GM12872 (cell line): ENCODE measurements at regions not wholly inside any gene's neighbourhood (a gene's known extent, or its start where the extent isn't known, plus 50 kb on each side); places are given as distances from the start of the nearest gene placed in this dataset.

Experiments
- CTCF ChIP-seq: IDR thresholded peaks from 3 replicates; pipeline ENCODE4 v1.5.1; 2011; ENCODE audit warnings: low read depth, mild to moderate bottlenecking, low read length, moderate library complexity; ENCODE audit not compliant: insufficient read depth

DNA sequence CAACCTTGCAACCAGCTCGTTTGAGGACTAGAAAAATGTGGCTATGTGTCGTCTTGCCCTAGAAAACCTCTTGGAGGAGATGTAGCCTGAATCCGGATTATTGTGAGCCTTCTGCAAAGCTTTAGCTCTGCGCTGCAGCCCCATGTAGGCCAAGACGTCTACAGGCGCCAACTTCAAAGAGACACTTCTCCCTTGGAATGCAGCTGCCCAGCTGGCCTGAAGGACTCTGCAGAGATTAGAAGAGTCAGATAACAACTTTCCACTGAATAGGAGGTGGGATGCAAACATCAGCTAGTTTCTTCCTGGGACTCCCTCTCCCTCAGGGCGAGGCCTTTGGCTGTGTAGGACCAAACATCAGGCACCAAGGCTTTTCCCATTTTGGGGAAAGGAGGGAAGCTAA is 356.5 kb upstream of the IL12A start:
- TF ChIP-seq CTCF, result no peak

- TF ChIP-seq CTCF, result no peak
Observed at GRCh38 chr3:159632851-159633250, 355.8 kb upstream of the IL12A start.

- no peak for TF ChIP-seq CTCF
Observed at GRCh38 chr3:159634483-159634882, 354.2 kb upstream of the IL12A start.

GRCh38 chr3:159635047-159635641 is 353.5 kb upstream of the IL12A start:
- no peak for TF ChIP-seq CTCF

GRCh38 chr3:159637883-159638542 is 350.6 kb upstream of the IL12A start:
- TF ChIP-seq CTCF, result no peak

GRCh38 chr3:159640225-159640624 is 348.4 kb upstream of the IL12A start:
- TF ChIP-seq CTCF, result no peak

DNA sequence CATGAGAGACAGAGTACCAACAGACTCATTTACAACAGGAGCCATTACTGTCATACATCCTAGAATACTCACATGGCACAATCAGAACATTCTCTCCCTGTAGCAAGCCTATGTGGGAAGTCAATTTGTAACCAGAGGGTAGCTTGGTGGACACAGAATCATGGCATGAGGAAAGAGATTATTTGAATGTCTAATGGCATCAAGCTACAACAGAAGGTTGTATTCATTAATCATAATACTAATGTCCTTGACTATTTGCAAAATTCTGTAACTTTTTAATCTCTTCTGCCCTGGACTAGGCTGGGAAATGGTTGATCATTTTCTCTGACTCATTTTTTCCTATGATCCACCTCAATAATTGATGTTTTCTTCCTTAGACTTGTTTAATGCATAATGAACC is 345.2 kb upstream of the IL12A start:
- no peak for TF ChIP-seq CTCF
